Osteocyte (in vitro differentiated cells): ENCODE measurements at regions not wholly inside any gene's neighbourhood (a gene's known extent, or its start where the extent isn't known, plus 50 kb on each side); places are given as distances from the start of the nearest gene placed in this dataset.

Experiments
- DNase-seq: peaks from one replicate; pipeline ENCODE4 v3.0.0; 2021; ENCODE audit warnings: mixed read lengths; ENCODE audit not compliant: unreplicated experiment; ENCODE audit errors: extremely low spot score
- H3K27ac Mint-ChIP-seq: one replicate; pipeline ENCODE4 v1.8.0; 2021; ENCODE audit warnings: mild to moderate bottlenecking, mixed read lengths; ENCODE audit not compliant: unreplicated experiment
- H3K27me3 Mint-ChIP-seq: one replicate; pipeline ENCODE4 v1.8.0; 2021; ENCODE audit warnings: mixed read lengths; ENCODE audit not compliant: unreplicated experiment
- H3K36me3 Mint-ChIP-seq: one replicate; pipeline ENCODE4 v1.8.0; 2021; ENCODE audit warnings: mixed read lengths; ENCODE audit not compliant: unreplicated experiment
- H3K4me1 Mint-ChIP-seq: one replicate; pipeline ENCODE4 v1.8.0; 2021; ENCODE audit warnings: mixed read lengths; ENCODE audit not compliant: unreplicated experiment
- H3K4me3 Mint-ChIP-seq: one replicate; pipeline ENCODE4 v1.8.0; 2021; ENCODE audit warnings: mild to moderate bottlenecking, moderate library complexity, mixed read lengths; ENCODE audit not compliant: unreplicated experiment
- H3K9me3 Mint-ChIP-seq: one replicate; pipeline ENCODE4 v1.8.0; 2021; ENCODE audit warnings: mixed read lengths; ENCODE audit not compliant: unreplicated experiment
- TF ChIP-seq, protein P1 (sequence below): fragments of 200-600 bp; sonication (generic); IDR thresholded peaks from 2 replicates; pipeline ENCODE4 v1.5.0; 2021; ENCODE audit warnings: antibody characterized with exemption, mild to moderate bottlenecking, moderate library complexity

DNA sequence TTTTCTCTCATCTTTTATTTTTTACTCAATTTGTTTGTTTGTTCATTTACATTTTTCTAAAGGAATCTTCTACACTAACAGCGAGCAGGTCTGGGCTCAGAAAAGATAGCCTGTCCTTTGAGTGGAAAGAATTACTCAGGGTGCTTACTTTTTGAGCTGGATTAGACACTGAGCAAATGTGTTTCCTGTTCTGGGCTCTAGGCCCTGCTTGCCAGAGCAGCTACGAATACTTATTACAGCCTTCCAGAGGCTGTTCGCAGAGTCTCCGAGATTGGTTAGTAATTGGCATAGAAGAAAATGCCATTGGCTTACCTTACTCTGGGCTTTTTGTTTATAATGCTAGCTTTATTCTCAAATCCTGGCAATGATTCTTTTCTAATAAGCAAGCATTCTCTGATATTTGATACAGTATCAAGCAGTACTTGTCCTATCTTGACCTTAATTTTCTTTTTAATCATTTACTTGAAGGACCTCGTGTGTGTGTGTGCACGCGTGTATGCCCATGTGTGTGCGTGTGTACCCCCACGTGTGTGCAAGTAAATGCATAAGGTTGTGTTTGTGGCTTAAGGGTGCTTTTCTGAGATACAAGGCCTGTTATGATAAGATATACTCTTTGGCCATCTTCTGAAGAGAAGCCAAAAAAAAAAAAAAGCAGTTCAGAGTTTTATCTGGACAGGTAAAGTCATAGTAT is 76.2 kb upstream of the GRXCR1 start:
- Mint-ChIP-seq H3K36me3 (no peaks in the 10 kb centered on the region), H3K4me1 (no peaks in the 10 kb centered on the region), H3K4me3 (no peak overlapping the region), H3K27ac (no peak overlapping the region), H3K9me3 (no peaks in the 10 kb centered on the region), H3K27me3 (no peaks in the 10 kb centered on the region)
- no peak for DNase-seq
- TF ChIP-seq, protein P1, sequence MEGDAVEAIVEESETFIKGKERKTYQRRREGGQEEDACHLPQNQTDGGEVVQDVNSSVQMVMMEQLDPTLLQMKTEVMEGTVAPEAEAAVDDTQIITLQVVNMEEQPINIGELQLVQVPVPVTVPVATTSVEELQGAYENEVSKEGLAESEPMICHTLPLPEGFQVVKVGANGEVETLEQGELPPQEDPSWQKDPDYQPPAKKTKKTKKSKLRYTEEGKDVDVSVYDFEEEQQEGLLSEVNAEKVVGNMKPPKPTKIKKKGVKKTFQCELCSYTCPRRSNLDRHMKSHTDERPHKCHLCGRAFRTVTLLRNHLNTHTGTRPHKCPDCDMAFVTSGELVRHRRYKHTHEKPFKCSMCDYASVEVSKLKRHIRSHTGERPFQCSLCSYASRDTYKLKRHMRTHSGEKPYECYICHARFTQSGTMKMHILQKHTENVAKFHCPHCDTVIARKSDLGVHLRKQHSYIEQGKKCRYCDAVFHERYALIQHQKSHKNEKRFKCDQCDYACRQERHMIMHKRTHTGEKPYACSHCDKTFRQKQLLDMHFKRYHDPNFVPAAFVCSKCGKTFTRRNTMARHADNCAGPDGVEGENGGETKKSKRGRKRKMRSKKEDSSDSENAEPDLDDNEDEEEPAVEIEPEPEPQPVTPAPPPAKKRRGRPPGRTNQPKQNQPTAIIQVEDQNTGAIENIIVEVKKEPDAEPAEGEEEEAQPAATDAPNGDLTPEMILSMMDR = no peak

DNA sequence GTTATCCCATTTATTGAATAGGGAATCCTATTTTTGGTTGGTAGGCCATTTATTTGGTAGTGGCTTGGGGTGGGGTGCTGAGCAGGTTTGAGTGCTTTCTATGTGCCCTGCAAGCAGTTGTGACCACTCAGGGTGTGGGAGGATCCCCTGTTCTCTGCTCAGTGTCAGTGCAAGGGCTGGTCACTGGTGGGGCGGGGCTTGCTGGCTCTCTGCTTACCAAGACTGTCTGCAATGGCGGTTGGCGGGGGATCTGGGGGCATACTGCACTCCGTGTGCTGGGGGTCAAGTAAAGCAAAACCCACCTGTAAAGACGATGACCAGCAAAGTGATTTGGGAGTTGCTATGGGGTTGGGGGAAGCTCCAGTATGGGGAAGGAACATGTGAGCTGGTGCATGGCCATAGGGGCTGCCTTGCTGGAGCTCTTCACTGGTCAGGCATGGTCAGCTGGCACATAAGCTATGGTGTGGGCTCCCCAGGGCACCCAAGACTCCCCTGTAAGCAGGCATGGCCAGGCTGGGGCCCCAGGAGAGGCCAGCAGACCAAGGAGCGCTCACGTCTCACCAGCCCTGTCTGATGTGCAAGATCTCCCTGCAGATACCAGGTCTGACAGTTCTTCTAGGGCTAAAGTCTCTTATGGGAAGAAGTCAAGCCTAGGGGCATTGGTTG is 83.0 kb upstream of the GRXCR1 start:
- TF ChIP-seq, protein P1 = no peak
- DNase-seq = no peak
- peaks cover 13% of the 10 kb centered on the region for H3K9me3 Mint-ChIP-seq
- no peak overlapping the region for H3K27ac Mint-ChIP-seq
- no peaks in the 10 kb centered on the region for H3K27me3 Mint-ChIP-seq
- no peaks in the 10 kb centered on the region for H3K4me1 Mint-ChIP-seq
- H3K4me3 Mint-ChIP-seq = no peak overlapping the region
- no peaks in the 10 kb centered on the region for H3K36me3 Mint-ChIP-seq

GRCh38 chr4:42806303-42806835 is 86.1 kb upstream of the GRXCR1 start:
- H3K9me3 Mint-ChIP-seq = peaks cover 28% of the 10 kb centered on the region

GRCh38 chr4:42789041-42789567 is 103.4 kb upstream of the GRXCR1 start:
- no peaks in the 10 kb centered on the region for H3K9me3 Mint-ChIP-seq
- no peak overlapping the region for H3K4me3 Mint-ChIP-seq
- DNase-seq = no peak
- no peaks in the 10 kb centered on the region for H3K27me3 Mint-ChIP-seq
- no peak overlapping the region for H3K27ac Mint-ChIP-seq
- TF ChIP-seq, protein P1 = no peak
- H3K36me3 Mint-ChIP-seq = no peaks in the 10 kb centered on the region
- no peaks in the 10 kb centered on the region for H3K4me1 Mint-ChIP-seq

More at GRCh38 chr4:42806303-42806835, 86.1 kb upstream of the GRXCR1 start:
- H3K27me3 Mint-ChIP-seq = no peaks in the 10 kb centered on the region
- DNase-seq = no peak
- no peaks in the 10 kb centered on the region for H3K4me1 Mint-ChIP-seq
- no peaks in the 10 kb centered on the region for H3K36me3 Mint-ChIP-seq
- TF ChIP-seq, protein P1 = no peak
- H3K27ac Mint-ChIP-seq = no peak overlapping the region
- H3K4me3 Mint-ChIP-seq = no peak overlapping the region

GRCh38 chr4:42787079-42787463 is 105.4 kb upstream of the GRXCR1 start:
- no peaks in the 10 kb centered on the region for H3K9me3 Mint-ChIP-seq
- no peak for DNase-seq
- H3K36me3 Mint-ChIP-seq = no peaks in the 10 kb centered on the region
- no peak overlapping the region for H3K27ac Mint-ChIP-seq
- no peaks in the 10 kb centered on the region for H3K27me3 Mint-ChIP-seq
- TF ChIP-seq, protein P1 = no peak
- no peaks in the 10 kb centered on the region for H3K4me1 Mint-ChIP-seq
- H3K4me3 Mint-ChIP-seq = no peak overlapping the region
